Heart left ventricle (tissue), 13 donors: ENCODE measurements at regions not wholly inside any gene's neighbourhood (a gene's known extent, or its start where the extent isn't known, plus 50 kb on each side); places are given as distances from the start of the nearest gene placed in this dataset.

Experiments
- POLR2A ChIP-seq, 2 donors: fragments of 450-650 bp; IDR thresholded peaks; one replicate each; pipeline ENCODE4 v1.6.1; 2017; ENCODE audit warnings: antibody characterized with exemption in 2 of 2, mild to moderate bottlenecking in 2 of 2, moderate library complexity in 2 of 2
- TF ChIP-seq, protein P1 (sequence below), 12 donors: fragments of 200-600 bp; sonication (generic) in 4 of 12; IDR thresholded peaks; one replicate each; pipeline versions ENCODE4 v1.5.0 to v1.8.0; 2018 to 2022; ENCODE audit warnings: antibody characterized with exemption in 12 of 12, mild to moderate bottlenecking in 5 of 12
- donor health status: ischemic (EF 13 %, LVEDD 7.1; RV severe dilation, severe dysfunction).
- donor health status: DM: no; HTN: yes; CAD: no.
- donor health status: DM: no; HTN: no; CAD: no.
- donor health status: ischemic (EF 25% LVEDD 6.9; RV normal size, moderate dysfunction).
- donor health status: ischemic (EF 25% LVEDD 5.7; RV mildly dilated, moderate dysfunction).
- donor health status: ischemic (EF 35%, LVEDD 5.7; RV mildly dilated, moderate dysfunction).
- donor health status: nonischemic (EF 11% LVEDD 7.7; RV severe dilation, severe dysfunction).
- donor health status: DM: yes; HTN: yes; CAD: no.
- donor health status: PGD.
- donor health status: ischemic (EF 29% LVEDD 5.4; RV normal size, mild dysfunction).
- donor health status: nonischemic (EF 23%, LVEDD 6.1; RV moderate dilation, normal function).

- TF ChIP-seq, protein P1, sequence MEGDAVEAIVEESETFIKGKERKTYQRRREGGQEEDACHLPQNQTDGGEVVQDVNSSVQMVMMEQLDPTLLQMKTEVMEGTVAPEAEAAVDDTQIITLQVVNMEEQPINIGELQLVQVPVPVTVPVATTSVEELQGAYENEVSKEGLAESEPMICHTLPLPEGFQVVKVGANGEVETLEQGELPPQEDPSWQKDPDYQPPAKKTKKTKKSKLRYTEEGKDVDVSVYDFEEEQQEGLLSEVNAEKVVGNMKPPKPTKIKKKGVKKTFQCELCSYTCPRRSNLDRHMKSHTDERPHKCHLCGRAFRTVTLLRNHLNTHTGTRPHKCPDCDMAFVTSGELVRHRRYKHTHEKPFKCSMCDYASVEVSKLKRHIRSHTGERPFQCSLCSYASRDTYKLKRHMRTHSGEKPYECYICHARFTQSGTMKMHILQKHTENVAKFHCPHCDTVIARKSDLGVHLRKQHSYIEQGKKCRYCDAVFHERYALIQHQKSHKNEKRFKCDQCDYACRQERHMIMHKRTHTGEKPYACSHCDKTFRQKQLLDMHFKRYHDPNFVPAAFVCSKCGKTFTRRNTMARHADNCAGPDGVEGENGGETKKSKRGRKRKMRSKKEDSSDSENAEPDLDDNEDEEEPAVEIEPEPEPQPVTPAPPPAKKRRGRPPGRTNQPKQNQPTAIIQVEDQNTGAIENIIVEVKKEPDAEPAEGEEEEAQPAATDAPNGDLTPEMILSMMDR (IDR thresholded peaks at IDR 0.05): no peak
- TF ChIP-seq POLR2A (IDR thresholded peaks at IDR 0.05): no peak
Observed at GRCh38 chr10:78817361-78817760, 251.4 kb upstream of the ZMIZ1 start.
